GM19328 (cell line): ENCODE measurements at regions not wholly inside any gene's neighbourhood (a gene's known extent, or its start where the extent isn't known, plus 50 kb on each side); places are given as distances from the start of the nearest gene placed in this dataset.
"Not testable (repeated sequence)": the region's sequence is repeated elsewhere in the genome, so short reads cannot be mapped to it uniquely, and the experiment has no call there.

Source experiments
- ATAC-seq: cut with Tn5 transposase; IDR thresholded peaks from one replicate; pipeline ENCODE4 v1.9.1; 2021; ENCODE audit warnings: mild to moderate bottlenecking, moderate library complexity; ENCODE audit not compliant: unreplicated experiment

DNA sequence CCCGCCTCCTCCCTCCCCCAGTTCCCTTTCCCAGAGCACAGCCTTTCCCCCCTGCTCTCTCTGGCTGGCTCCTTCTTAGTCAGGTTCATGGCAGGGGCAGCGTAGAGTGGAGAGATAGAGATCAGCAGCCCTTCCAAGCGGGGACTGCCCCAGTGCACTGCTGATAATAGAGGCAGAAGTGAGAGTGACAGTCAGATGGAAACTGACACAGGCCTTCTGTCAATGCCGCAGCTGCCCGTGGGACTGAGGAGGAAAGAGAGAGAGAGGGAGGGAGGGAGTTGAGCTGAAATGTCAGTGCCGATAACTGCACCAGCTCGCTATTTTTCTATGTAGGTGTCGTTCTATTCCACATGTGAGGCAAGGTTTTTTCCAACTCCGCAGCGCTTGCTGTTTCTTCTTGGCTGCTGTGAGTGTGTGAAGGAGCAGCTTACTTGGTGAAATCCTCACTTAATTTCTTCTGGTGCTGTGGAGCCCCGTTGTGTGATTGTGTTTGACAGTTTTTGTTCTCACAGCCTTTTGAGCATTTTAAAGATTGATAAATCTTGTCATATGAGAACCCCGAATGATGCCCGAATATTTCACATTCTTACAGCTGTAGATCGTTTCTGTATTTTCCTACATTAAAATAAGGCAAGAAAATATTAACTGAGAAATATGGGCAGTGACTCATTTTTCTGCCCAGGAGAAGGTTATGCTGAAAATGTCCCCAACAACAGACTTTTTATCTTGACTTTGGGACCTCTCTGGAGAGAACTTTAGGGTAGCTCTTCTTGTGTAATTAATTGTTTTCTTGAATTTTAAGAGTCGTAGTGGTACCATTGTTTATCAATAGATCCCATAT, 386.4 kb upstream of the MMS22L start:
- ATAC-seq = peak; percentile 100

DNA sequence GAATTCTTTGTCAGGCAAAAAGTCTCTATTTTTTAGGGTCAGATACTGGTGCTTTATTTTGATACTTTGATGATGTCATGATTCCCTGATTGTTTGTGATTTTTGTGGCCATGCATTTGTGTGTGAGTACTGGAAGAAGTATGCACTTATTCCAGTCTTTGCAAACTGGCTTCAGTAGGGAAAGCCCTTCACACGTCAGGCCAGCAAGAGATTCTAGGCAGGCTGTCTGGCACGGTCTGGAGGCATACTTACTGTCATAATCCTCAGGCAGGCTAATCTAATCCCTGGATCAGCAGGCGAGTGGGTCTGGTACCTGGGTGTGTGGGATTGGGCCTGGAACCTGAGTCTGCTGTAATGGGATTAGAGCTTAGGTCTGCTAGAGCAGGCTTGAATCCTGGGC, 391.8 kb upstream of the MMS22L start:
- ATAC-seq = no peak

GRCh38 chr6:97677626-97678025, 394.6 kb upstream of the MMS22L start:
- ATAC-seq = no peak

GRCh38 chr6:97687916-97688315, 404.9 kb upstream of the MMS22L start:
- ATAC-seq = no peak

- ATAC-seq = no peak
These were observed 406.2 kb upstream of the MMS22L start for GRCh38 chr6:97689078-97689754.

GRCh38 chr6:97697456-97697855, 414.4 kb upstream of the MMS22L start:
- no peak for ATAC-seq

DNA sequence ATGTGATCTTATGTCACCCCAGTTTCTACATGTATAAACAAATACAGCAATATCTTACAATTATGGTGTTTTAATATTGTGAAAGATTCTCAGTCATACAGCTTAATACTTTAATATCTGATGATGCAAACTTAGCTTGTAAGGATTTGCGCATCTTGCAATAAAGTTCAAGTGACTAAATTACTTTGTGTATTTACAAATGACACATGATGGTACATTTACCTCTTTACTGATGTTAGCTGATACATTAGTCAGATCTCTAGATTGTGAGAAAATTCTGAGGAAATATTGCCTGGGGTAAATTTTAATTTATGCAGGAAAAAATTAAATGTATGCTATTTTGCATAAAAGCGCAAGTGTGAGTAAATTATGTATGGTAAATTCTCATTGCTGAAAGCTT, 418.8 kb upstream of the MMS22L start:
- ATAC-seq = no peak

DNA sequence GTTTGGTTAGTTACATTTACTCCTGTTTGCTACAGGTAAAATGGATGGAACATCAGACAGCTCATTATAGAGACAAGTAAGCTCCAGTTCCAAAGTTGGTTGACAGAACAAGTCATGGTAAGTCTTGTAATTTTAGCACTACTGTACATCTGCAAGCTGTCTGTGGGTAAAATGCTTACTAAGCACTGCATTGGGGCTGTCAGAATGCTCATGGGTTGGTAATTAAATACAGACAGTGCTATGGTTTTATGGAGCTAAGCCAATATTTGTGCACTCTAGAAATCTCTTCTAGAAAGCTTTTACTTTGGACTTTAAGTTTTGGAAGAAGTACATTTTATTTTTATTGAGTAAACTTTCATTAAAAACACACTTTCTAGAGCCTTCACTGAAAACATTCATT, 419.2 kb upstream of the MMS22L start:
- ATAC-seq = no peak

GRCh38 chr6:97703661-97704060, 420.6 kb upstream of the MMS22L start:
- no peak for ATAC-seq

DNA sequence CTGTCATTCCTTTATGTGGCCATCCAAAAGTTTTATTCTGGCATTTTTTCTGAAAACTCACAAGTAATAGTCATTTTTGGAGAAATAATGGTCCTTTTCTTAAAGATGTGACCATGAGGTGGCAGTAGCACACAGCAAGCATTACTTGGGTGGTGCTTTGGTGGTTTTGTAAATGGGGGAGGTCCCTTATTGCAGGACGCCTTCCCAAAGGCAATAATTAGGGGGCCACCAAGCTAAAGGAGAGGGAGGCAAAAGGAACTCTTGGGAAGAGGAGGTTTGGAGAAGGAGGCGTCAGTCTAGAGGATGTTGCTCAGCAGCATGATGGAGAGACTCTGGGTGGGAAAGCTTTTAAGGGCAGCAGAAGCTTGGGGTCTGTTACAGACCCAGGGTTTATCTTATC, 422.6 kb upstream of the MMS22L start:
- no peak for ATAC-seq

- ATAC-seq = no peak
These were observed 429.7 kb upstream of the MMS22L start for GRCh38 chr6:97712751-97713150.

- no peak for ATAC-seq
These were observed 431.8 kb upstream of the MMS22L start for GRCh38 chr6:97714772-97715171.

DNA sequence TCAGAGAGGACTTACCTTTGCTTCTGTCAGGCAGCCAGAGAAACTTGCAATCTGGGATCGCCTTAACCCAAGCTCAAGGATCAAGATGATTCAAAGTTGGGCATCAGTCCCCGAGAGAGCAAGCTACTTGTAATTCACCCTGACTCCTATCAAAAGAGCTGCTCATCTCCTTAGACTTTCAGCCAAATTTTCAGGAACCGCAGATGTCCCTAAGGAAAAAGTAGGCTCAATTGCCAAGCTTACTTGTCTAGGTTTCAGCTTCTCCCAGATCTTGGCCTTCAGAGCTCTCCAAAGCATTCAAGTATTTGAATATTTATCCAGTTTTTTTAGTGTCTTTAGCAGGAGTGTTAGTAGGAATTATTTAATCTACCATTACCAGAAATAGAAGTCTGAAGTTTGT, 434.1 kb upstream of the MMS22L start:
- ATAC-seq = no peak

GRCh38 chr6:97726378-97726777, 443.4 kb upstream of the MMS22L start:
- ATAC-seq = no peak

GRCh38 chr6:97732045-97732444, 449.0 kb upstream of the MMS22L start:
- no peak for ATAC-seq

DNA sequence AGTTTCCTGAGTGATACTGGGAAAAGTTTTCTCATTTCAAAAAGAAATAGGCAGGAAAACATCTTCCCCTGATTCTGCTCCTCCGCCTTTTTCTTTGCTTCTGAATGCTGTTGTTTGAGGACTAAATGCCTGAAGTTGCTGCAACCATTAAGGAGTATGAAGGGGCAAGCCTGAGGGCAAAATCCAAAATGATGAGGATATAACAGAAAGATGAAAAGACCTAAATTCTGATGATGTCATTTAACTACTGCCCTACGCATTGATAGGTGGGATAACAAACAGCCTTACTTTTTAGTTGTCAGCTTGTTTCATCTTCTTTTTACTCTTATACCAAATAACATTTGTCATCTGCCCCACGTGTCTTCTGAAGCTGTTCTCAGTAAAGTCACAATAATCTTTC, 474.6 kb upstream of the MMS22L start:
- no peak for ATAC-seq

DNA sequence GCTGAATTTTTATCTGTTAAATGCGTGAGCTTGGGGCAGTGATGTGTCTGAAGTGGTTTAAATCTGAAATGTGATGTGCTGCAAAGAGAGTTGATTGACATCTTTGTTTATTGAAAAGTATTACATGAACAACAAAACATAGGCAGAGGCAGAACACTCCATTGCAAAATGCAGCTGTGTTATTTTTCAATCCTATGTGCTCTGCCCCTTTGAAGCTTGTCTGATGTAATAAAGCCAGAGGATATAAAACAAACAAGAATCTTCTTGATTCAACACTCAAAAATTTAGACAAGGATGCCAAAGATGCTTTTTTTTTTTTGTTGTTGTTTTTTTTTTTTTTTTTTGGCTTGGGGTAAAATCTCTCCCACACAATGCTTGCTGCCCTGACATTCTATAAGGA, 482.4 kb upstream of the MMS22L start:
- ATAC-seq = no peak

- no peak for ATAC-seq
These were observed 488.4 kb upstream of the MMS22L start for GRCh38 chr6:97771372-97771771.

- ATAC-seq = no peak
These were observed 492.0 kb upstream of the MMS22L start for GRCh38 chr6:97775012-97775411.

- no peak for ATAC-seq
These were observed 495.4 kb upstream of the MMS22L start for GRCh38 chr6:97778290-97779038.

DNA sequence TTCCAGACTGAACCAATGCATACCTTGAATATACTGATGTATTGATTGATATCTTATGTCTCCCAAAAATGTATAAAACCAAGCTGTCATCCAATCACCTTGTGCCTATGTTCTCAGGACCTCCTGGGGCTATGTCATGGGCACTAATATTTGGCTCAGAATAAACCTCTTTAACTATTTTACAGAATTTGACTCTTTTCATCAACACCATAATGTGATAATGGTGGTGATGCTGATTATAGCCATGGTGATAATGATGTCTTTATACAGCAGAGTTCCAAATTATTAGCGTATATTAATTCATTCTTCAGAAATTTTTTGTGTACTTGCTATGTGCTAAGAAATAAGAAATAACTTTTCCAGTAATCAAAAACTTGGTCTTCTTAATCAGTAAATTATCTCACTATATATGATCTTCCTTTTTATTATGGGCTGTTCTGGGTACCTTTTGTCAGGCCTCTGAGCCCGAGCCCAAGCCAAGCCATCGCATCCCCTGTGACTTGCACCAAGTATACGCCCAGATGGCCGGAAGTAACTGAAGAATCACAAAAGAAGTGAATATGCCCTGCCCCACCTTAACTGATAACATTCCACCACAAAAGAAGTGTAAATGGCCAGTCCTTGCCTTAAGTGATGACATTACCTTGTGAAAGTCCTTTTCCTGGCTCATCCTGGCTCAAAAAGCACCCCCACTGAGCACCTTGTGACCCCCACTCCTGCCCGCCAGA, 496.2 kb upstream of the MMS22L start:
- not testable (repeated sequence) for ATAC-seq
